Neuronal stem cell (in vitro differentiated cells): ENCODE measurements at regions not wholly inside any gene's neighbourhood (a gene's known extent, or its start where the extent isn't known, plus 50 kb on each side); places are given as distances from the start of the nearest gene placed in this dataset.

ENCODE experiments used
- DNase-seq: peaks from one replicate; pipeline ENCODE4 v3.0.0-alpha.2; 2013; ENCODE audit warnings: low spot score
- H2AFZ ChIP-seq: one replicate; pipeline ENCODE4 v1.6.1; 2013; ENCODE audit warnings: mild to moderate bottlenecking, low read length, inconsistent platforms
- H2AK5ac ChIP-seq: 2 replicates; pipeline ENCODE4 v1.6.1; 2013; ENCODE audit warnings: low read depth, mild to moderate bottlenecking, inconsistent platforms, low read length, moderate library complexity, mixed read lengths
- H2BK120ac ChIP-seq: 2 replicates; pipeline ENCODE4 v1.6.1; 2013; ENCODE audit warnings: low read depth, mild to moderate bottlenecking, inconsistent platforms, low read length, moderate library complexity, mixed read lengths
- H2BK12ac ChIP-seq: one replicate; pipeline ENCODE4 v1.6.1; 2013; ENCODE audit warnings: low read length, inconsistent platforms
- H2BK15ac ChIP-seq: 2 replicates; pipeline ENCODE4 v1.6.1; 2013; ENCODE audit warnings: mild to moderate bottlenecking, low read length, inconsistent platforms, mixed read lengths
- H2BK5ac ChIP-seq: one replicate; pipeline ENCODE4 v1.6.1; 2013; ENCODE audit warnings: inconsistent platforms, mild to moderate bottlenecking, low read length, moderate library complexity
- H3K14ac ChIP-seq: one replicate; pipeline ENCODE4 v1.6.1; 2013; ENCODE audit warnings: low read length, inconsistent platforms
- H3K18ac ChIP-seq: 2 replicates; pipeline ENCODE4 v1.6.1; 2013; ENCODE audit warnings: low read length, inconsistent platforms
- H3K23ac ChIP-seq: 2 replicates; pipeline ENCODE4 v1.6.1; 2013; ENCODE audit warnings: low read depth, mild to moderate bottlenecking, mixed read lengths, low read length, inconsistent platforms; ENCODE audit not compliant: poor library complexity
- H3K27ac ChIP-seq: replicated peaks from 3 replicates; pipeline ENCODE4 v1.5.1; 2013; ENCODE audit warnings: low read length, inconsistent platforms
- H3K27me3 ChIP-seq, 3 experiments: 2 replicates each; pipeline ENCODE4 v1.6.1; 2013; ENCODE audit warnings: low read length in 3 of 3, mild to moderate bottlenecking in 2 of 3, inconsistent platforms in 1 of 3, low read depth in 1 of 3, mixed read lengths in 1 of 3, moderate library complexity in 1 of 3; ENCODE audit not compliant: control insufficient read depth in 3 of 3, insufficient read depth in 3 of 3
- H3K36me3 ChIP-seq, 2 donors: replicated peaks in 1 of 2; 2 replicates each; pipeline ENCODE4 v1.6.1; 2013; ENCODE audit warnings: low read length in 2 of 2; ENCODE audit not compliant: control insufficient read depth in 2 of 2, insufficient read depth in 2 of 2
- H3K4ac ChIP-seq: 2 replicates; pipeline ENCODE4 v1.6.1; 2013; ENCODE audit warnings: inconsistent platforms, mild to moderate bottlenecking, low read length, moderate library complexity
- H3K4me1 ChIP-seq, 2 donors: 1 replicate in 1 of 2; 2 replicates in 1 of 2; pipeline ENCODE4 v1.6.1; 2013; ENCODE audit warnings: low read length in 2 of 2, low read depth in 1 of 2; ENCODE audit not compliant: control insufficient read depth in 2 of 2, insufficient read depth in 1 of 2
- H3K4me2 ChIP-seq: one replicate; pipeline ENCODE4 v1.6.1; 2013; ENCODE audit warnings: mild to moderate bottlenecking, low read length, inconsistent platforms; ENCODE audit not compliant: insufficient read depth, poor library complexity, severe bottlenecking
- H3K4me3 ChIP-seq, 2 donors: 2 replicates each; pipeline ENCODE4 v1.5.1; 2013; ENCODE audit warnings: low read length in 2 of 2, mild to moderate bottlenecking in 2 of 2, inconsistent platforms in 1 of 2, moderate library complexity in 1 of 2
- H3K79me1 ChIP-seq: one replicate; pipeline ENCODE4 v1.6.1; 2013; ENCODE audit warnings: low read depth, mild to moderate bottlenecking, inconsistent platforms, low read length, moderate library complexity
- H3K9ac ChIP-seq: one replicate; pipeline ENCODE4 v1.6.1; 2013; ENCODE audit warnings: mild to moderate bottlenecking, low read depth, low read length, inconsistent platforms; ENCODE audit not compliant: poor library complexity
- H3K9me3 ChIP-seq, 2 donors: replicated peaks in 1 of 2; 2 replicates each; pipeline versions ENCODE3 to v1.6.1; 2013; ENCODE audit warnings: low read length in 2 of 2, mild to moderate bottlenecking in 2 of 2, inconsistent platforms in 1 of 2, low read depth in 1 of 2, mixed read lengths in 1 of 2, moderate library complexity in 1 of 2; ENCODE audit not compliant: control insufficient read depth in 2 of 2, insufficient read depth in 1 of 2
- H4K8ac ChIP-seq: one replicate; pipeline ENCODE4 v1.6.1; 2013; ENCODE audit warnings: low read depth, mild to moderate bottlenecking, inconsistent platforms, low read length, moderate library complexity
- H4K91ac ChIP-seq: one replicate; pipeline ENCODE4 v1.6.1; 2013; ENCODE audit warnings: low read length, low read depth, mild to moderate bottlenecking, inconsistent platforms; ENCODE audit not compliant: poor library complexity
- WGBS, 2 donors: extraction: QIAGEN DNeasy Blood & Tissue Kit; methylation state at CpG; one replicate each; pipeline ENCODE4 v1.1.7; 2013; ENCODE audit warnings: missing lambda C conversion rate in 2 of 2, mixed read lengths in 1 of 2; ENCODE audit not compliant: insufficient read length in 2 of 2, insufficient replicate concordance in 1 of 2; ENCODE audit errors: extremely low coverage in 2 of 2; 5-methylcytosine and 5-hydroxymethylcytosine counted together

DNA sequence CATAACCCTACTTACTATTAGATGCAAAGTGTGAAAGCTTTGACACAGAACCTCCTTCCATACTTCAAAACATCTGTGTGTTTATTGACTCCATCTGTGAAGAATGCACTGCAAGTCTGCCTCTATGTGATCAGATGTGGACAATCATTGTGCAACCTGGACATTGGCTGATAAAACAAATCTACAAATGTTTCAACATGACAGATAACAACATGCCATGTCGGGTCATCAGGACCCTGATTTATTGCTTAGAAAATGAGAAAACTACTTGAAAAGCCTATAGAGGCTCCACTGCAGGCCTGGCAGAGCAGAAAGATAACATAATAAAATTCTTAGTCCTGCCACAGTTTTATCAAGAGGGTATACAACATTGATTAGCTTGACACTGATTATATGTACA lies 1286.4 kb downstream of the GRIK2 start:
- Histone ChIP-seq H3K9ac (no peak overlapping the region), H4K91ac (no peak overlapping the region), H3K9me3 (no peaks in the 10 kb centered on the region), H3K18ac (no peak overlapping the region), H3K36me3 (no peaks in the 10 kb centered on the region), H2BK12ac (no peak overlapping the region), H4K8ac (no peak overlapping the region), H3K79me1 (no peaks in the 10 kb centered on the region), H3K4me1 (no peaks in the 10 kb centered on the region), H3K14ac (no peak overlapping the region), H2AK5ac (no peak overlapping the region), H3K27me3 (no peaks in the 10 kb centered on the region), H2BK120ac (no peak overlapping the region), H3K27ac (no peak overlapping the region), H2BK5ac (no peak overlapping the region), H2BK15ac (no peak overlapping the region), H2AFZ (no peak overlapping the region), H3K4me3 (no peak overlapping the region), H3K23ac (no peak overlapping the region), H3K4ac (no peak overlapping the region), H3K4me2 (no peak overlapping the region)
- WGBS, 2 donors = no CpG with 5 or more reads among the region's 1 CpG
- no peak for DNase-seq

DNA sequence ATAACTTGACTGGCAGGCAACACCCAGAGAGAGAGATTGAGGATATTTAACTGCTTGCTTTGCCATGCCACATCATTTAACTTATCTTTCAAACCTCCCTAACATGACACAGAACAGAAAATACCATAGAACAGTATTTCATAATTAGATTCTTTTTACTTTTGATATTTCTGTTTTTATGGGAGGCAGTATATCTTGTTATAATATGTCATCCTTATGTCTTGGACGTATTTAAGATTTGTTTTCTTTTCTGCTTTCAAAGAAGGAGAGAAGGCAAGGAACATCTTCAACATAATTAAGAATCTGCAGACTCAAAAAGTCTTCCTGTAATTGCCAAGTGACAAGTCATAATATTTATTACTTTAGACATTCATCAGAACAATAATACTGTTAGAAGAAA lies 1283.7 kb downstream of the GRIK2 start:
- H3K9me3 ChIP-seq = no peaks in the 10 kb centered on the region
- H3K9ac ChIP-seq = no peak overlapping the region
- no peaks in the 10 kb centered on the region for H3K36me3 ChIP-seq
- no peak overlapping the region for H2AFZ ChIP-seq
- H2BK120ac ChIP-seq = no peak overlapping the region
- no peak overlapping the region for H3K27ac ChIP-seq
- H3K4me3 ChIP-seq = no peak overlapping the region
- no peak overlapping the region for H3K4ac ChIP-seq
- H2BK15ac ChIP-seq = no peak overlapping the region
- no peak overlapping the region for H3K23ac ChIP-seq
- no CpG with 5 or more reads among the region's 1 CpG for WGBS, 2 donors
- H2AK5ac ChIP-seq = no peak overlapping the region
- no peak overlapping the region for H3K14ac ChIP-seq
- DNase-seq = no peak
- H4K91ac ChIP-seq = no peak overlapping the region
- H3K27me3 ChIP-seq = no peaks in the 10 kb centered on the region
- no peaks in the 10 kb centered on the region for H3K4me1 ChIP-seq
- no peaks in the 10 kb centered on the region for H3K79me1 ChIP-seq
- H2BK12ac ChIP-seq = no peak overlapping the region
- no peak overlapping the region for H4K8ac ChIP-seq
- no peak overlapping the region for H3K4me2 ChIP-seq
- no peak overlapping the region for H2BK5ac ChIP-seq
- H3K18ac ChIP-seq = no peak overlapping the region

DNA sequence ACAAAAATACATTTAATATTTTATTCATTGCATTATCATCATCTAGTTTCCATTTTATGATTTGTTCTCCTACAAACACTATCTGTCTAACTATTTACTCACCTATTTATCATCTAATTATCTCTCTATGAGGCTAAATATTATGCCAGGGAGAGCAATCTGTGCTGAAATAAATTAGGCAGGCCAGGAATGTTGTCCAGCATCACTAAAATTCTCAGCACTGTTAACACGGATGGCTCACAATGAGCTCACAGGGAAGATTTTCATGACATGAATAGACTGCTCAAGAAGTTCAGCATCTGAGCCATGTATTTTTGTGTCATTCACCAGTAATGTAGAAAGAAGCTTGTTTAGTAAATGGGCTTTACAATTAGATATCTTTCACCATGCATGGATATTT lies 1277.2 kb downstream of the GRIK2 start:
- Histone ChIP-seq H2BK120ac (no peak overlapping the region), H3K9ac (no peak overlapping the region), H3K4me2 (no peak overlapping the region), H3K36me3 (no peaks in the 10 kb centered on the region), H2BK5ac (no peak overlapping the region), H3K4me3 (no peak overlapping the region), H3K79me1 (no peaks in the 10 kb centered on the region), H3K23ac (no peak overlapping the region), H3K18ac (no peak overlapping the region), H3K9me3 (no peaks in the 10 kb centered on the region), H3K27ac (no peak overlapping the region), H3K27me3 (no peaks in the 10 kb centered on the region), H2AK5ac (no peak overlapping the region), H2AFZ (no peak overlapping the region), H2BK15ac (no peak overlapping the region), H3K4ac (no peak overlapping the region), H4K91ac (no peak overlapping the region), H4K8ac (no peak overlapping the region), H2BK12ac (no peak overlapping the region), H3K4me1 (no peaks in the 10 kb centered on the region), H3K14ac (no peak overlapping the region)
- no CpG with 5 or more reads among the region's 1 CpG for WGBS, 2 donors
- DNase-seq = no peak

DNA sequence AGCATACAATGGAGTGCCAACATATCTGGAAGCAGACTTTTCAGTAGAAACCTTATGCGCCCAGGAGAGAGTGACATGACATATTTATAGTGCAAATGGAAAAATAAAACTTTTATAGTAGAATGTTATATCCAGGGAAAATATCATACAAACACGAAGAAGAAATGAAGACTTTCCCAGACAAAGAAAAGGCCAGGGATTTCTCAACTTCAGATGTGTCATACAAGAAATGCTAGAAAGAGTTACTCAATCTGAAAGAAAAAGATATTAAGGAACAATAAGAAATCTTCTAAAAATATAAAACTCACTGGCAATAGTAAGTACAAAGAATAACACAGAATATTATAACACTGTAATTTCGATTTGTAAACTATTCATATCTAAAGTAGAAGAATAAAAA lies 1269.3 kb downstream of the GRIK2 start:
- Histone ChIP-seq H4K91ac (no peak overlapping the region), H3K4me3 (no peak overlapping the region), H3K27ac (no peak overlapping the region), H3K4me1 (no peaks in the 10 kb centered on the region), H2AFZ (no peak overlapping the region), H3K27me3 (no peaks in the 10 kb centered on the region), H2BK15ac (no peak overlapping the region), H3K18ac (no peak overlapping the region), H2AK5ac (no peak overlapping the region), H2BK12ac (no peak overlapping the region), H2BK5ac (no peak overlapping the region), H3K4ac (no peak overlapping the region), H3K9ac (no peak overlapping the region), H3K79me1 (no peaks in the 10 kb centered on the region), H3K14ac (no peak overlapping the region), H3K4me2 (no peak overlapping the region), H2BK120ac (no peak overlapping the region), H3K9me3 (no peaks in the 10 kb centered on the region), H3K36me3 (no peaks in the 10 kb centered on the region), H4K8ac (no peak overlapping the region), H3K23ac (no peak overlapping the region)
- no peak for DNase-seq
- WGBS, 2 donors = no CpG with 5 or more reads among the region's 3 CpGs
